NCI-H2227 (cell line): ENCODE measurements at regions not wholly inside any gene's neighbourhood (a gene's known extent, or its start where the extent isn't known, plus 50 kb on each side); places are given as distances from the start of the nearest gene placed in this dataset.
"Not testable (repeated sequence)": the region's sequence is repeated elsewhere in the genome, so short reads cannot be mapped to it uniquely, and the experiment has no call there.

Source experiments
- DNase-seq: peaks from one replicate; lab custom pipeline; 2025; ENCODE audit not compliant: unreplicated experiment; lab: John Stamatoyannopoulos, UW

DNA sequence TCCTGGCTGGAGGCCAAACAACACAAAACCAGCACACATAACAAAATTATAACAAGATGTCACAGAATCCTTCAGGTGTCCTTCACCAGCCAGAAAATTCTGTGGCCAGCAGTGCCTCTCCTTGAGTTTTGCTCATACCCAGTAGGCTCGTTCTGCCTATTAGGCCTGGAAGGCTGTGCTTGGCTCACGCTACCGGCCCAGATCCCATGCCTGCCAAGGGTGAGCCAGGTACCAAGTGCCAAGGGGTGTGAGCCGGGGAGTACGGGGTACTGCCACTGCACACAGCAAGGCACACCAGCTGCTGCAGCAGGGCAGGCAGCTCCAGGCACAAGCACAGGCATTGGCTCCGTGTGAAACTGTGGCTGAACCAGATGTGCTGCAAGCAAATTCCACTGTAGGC, 1562.0 kb downstream of the REEP3 start:
- DNase-seq = no peak

- DNase-seq = no peak
These were observed 1569.8 kb downstream of the REEP3 start for GRCh38 chr10:65090991-65091390.

DNA sequence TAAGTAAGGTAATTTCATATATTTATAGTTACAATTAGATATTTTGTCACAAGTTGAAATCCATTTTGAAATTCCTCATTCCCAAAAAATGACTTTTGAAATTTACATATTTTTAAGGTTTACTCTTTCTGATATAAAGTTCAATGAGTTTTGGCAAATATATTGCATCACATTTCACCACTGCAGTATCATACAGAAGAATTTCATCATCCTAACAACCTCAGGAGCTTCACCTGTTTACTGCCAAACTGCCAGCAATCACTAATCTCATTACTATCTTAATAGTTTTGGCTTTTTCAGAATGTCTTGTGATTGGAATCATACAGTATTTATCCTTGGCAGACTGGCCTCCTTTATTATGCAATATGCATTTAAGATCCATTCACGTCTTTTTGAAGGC, 1578.9 kb downstream of the REEP3 start:
- no peak for DNase-seq

- DNase-seq = not testable (repeated sequence)
These were observed 1579.7 kb downstream of the REEP3 start for GRCh38 chr10:65100881-65101280.

DNA sequence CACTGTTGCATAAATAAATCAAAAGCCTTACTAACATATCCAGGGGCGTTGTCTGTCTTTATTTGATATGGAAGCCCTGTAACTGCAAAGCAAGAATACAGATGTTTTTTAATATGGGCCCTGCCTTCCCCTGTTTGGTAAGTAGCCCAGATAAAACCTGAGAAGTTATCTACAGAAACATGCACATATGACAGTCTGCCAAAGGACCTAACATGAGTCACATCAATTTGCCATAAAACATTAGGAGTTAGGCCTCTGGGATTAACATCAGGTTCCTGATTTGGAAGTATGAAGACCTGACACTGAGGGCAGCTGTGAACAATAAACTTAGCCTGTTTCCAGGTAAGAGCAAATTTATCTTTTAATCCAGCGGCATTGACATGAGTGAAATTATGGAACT, 1588.8 kb downstream of the REEP3 start:
- no peak for DNase-seq

DNA sequence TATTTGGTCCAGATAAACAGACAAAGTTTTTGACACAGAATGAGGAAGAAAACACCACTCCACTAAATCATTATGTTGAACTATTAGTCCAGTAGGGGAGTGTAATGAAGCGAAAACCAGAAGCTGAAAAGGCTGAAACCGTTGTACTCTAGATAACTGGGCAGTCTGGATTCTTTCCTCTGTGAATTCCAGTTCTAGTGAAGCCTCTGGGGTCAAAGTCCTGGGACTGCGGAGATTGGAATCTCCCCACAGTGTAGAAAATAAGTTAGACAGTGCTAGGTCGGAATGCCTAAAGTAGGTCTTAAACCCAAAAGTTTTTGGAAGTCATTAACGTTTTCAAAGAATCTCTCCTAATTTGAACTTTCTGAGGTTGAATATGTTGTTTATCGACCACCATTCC, 1589.9 kb downstream of the REEP3 start:
- DNase-seq = not testable (repeated sequence)

DNA sequence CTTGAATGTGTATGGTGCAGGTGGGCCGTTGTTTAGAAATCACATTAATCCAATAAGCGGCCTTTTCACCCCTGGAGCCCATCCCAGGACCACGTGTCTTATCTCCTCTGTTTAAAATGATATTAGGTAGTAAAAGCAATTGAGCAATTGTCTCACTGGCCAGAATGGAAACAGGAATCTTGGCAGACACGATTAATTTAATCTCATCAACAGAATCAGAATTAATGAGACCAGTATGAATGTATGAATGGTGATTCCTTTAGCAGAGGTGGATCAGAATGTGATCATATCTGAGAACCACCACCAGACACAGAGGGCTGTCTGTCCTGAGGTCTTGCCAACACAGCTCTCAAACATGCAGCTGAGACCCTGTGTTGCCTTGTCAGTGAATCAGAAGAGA, 1591.4 kb downstream of the REEP3 start:
- DNase-seq = no peak

GRCh38 chr10:65123120-65123519, 1601.9 kb downstream of the REEP3 start:
- no peak for DNase-seq

GRCh38 chr10:65125212-65125611, 1604.0 kb downstream of the REEP3 start:
- no peak for DNase-seq

DNA sequence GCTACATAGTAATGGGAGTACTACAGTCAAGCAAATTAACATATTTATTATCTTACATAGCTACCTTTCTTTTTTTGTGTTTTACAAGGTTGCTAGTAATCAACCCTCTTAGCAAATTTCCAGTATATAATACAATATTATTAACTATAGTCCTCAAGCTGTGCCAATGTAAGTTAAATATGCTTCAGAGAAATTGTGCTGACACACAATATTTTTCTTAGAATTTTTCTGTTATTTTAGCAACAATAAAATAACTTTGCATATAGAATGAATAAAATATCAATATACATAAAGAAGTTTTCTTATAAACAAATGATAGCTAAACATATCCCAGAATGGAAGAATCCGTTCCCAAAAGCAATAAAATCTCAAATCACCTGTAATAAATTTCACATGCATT, 1605.1 kb downstream of the REEP3 start:
- no peak for DNase-seq

GRCh38 chr10:65128277-65128676, 1607.1 kb downstream of the REEP3 start:
- DNase-seq = no peak

DNA sequence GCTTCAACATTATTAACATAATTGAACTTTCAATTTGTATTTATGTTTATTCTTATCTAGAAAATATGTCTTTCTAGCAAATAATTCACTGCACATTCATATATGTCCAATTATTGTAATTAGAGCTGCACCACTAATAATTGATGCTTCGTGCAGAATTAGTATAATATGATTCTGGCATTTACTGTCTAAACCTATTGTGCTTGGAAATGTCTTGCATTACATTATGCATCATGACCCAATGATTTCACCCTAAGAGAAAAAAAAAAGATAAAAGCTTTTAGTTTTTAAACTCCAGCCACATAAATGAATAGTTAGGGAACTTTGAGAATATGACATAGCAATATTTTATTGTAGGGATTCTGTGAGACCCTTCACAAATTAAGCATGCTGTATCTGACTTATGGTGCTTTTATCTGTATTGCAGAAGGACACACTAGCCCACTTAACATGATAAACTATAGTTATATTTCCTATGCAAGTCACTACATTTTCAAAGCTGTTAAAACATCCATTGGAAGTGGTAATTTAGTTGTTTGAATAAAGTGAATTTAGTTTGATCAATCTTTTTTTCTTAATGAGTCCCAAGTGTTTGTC, 1609.1 kb downstream of the REEP3 start:
- DNase-seq = no peak

GRCh38 chr10:65133652-65134051, 1612.5 kb downstream of the REEP3 start:
- no peak for DNase-seq

GRCh38 chr10:65135508-65135907, 1614.3 kb downstream of the REEP3 start:
- no peak for DNase-seq

GRCh38 chr10:65142641-65143435, 1621.6 kb downstream of the REEP3 start:
- DNase-seq = no peak

DNA sequence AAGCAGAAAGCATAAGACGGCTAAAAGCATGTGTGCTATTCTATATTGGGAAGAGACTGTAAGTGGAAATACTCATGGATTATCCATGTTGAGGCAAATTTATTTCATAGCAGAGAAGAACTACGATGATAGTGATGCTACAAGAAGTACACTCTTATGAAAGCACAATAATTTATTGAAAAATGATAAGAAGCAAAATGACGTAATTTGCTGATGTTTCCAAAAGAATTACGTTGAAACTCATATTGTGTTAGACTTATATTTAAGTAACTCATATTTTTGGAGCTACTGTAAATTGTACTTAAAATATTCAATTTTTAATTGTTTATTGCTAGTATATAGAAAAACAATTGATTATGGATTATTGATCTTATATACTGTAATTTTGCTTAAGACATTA, 1622.5 kb downstream of the REEP3 start:
- no peak for DNase-seq

- no peak for DNase-seq
These were observed 1628.7 kb downstream of the REEP3 start for GRCh38 chr10:65149878-65150277.

DNA sequence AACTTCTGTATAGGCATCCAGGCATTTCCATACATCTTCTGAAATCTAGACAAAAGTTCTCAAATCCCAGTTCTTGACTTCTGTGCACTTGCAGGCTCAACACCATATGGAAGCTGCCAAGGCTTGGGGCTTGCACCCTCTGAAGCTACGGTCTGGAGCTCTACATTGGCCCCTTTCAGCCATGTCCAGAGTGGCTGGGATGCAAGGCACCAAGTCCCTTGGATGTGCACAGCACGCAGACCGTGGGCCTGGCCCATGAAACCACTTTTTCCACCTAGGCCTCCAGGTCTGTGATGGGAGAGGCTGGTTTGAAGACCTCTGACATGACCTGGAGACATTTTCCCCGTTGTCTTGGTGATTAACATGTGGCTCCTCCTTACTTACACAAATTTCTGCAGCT, 1645.1 kb downstream of the REEP3 start:
- DNase-seq = no peak

DNA sequence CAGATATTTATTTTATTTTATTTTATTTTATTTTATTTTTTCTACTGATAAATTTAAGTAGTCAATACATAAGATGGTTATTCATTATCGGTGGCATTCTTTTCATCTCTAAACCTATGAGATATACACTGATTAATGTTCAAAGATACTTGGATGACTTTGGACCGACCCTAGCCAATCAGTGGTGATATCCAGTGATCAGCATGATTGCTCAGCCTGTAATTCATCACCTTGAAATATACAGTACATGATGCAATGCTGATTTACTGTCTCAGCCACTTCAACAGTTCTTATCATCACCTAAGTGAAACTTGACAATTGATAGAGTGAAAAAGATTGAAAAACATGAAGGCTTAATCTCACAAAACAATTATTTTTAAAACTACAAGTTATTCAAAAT, 1651.0 kb downstream of the REEP3 start:
- DNase-seq = no peak

DNA sequence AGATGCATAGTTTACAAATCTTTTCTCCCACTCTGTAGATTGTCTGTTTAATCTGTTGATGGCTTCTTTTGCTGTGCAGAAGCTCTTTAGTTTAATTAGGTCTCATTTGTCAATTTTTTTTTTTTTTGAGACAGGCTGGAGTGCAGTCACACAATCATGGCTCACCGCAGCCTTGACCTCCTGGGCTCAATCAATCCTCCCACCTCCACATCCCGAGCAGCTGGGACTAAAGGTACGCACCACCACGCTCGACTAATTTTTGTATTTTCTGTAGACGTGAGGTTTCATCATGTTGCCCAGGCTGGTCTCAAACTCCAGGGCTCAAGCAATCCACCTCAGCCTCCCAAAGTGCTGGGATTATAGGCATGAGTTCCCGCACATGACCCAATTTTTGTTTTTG, 1655.8 kb downstream of the REEP3 start:
- DNase-seq = no peak

DNA sequence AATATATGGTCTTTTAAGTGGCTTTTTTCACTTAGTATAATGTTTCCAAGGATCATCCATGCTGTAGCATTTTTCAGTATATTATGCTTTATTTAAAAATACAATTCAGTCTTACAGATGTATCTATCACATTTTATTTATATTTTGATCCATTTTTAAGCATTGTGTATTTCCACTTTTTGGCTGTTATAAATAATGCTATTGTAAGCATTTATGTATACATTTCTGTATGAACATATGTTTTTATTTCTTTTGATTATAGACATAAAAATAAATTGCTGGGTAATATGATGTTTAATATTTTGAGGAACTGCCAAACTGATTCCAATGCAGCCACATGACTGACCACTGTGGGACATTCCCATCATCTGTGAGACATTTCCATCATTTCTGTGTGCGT, 1662.0 kb downstream of the REEP3 start:
- no peak for DNase-seq

- not testable (repeated sequence) for DNase-seq
These were observed 1665.5 kb downstream of the REEP3 start for GRCh38 chr10:65186668-65187067.

GRCh38 chr10:65194126-65194525, 1672.9 kb downstream of the REEP3 start:
- DNase-seq = no peak
